ENCODE measurements at regions not wholly inside any gene's neighbourhood (a gene's known extent, or its start where the extent isn't known, plus 50 kb on each side); places are given as distances from the start of the nearest gene placed in this dataset.

- DNase-seq: no peak
Observed at GRCh38 chr12:24071842-24072241, 122.4 kb upstream of the SOX5 start.

GRCh38 chr12:24069532-24070395 lies 120.3 kb upstream of the SOX5 start:
- DNase-seq: no peak

GRCh38 chr12:24066865-24067264 lies 117.4 kb upstream of the SOX5 start:
- no peak for DNase-seq

- DNase-seq: no peak
Observed at GRCh38 chr12:24066097-24066496, 116.6 kb upstream of the SOX5 start.

GRCh38 chr12:24062642-24063245 lies 113.3 kb upstream of the SOX5 start:
- no peak for DNase-seq

- DNase-seq: no peak
Observed at GRCh38 chr12:24060089-24060488, 110.6 kb upstream of the SOX5 start.

GRCh38 chr12:24057920-24058476 lies 108.5 kb upstream of the SOX5 start:
- DNase-seq: no peak

- no peak for DNase-seq
Observed at GRCh38 chr12:24055747-24056146, 106.3 kb upstream of the SOX5 start.

GRCh38 chr12:24054416-24054815 lies 104.9 kb upstream of the SOX5 start:
- DNase-seq: no peak

GRCh38 chr12:24049728-24050127 lies 100.3 kb upstream of the SOX5 start:
- DNase-seq: no peak

- no peak for DNase-seq
Observed at GRCh38 chr12:24049101-24049500, 99.6 kb upstream of the SOX5 start.

- no peak for DNase-seq
Observed at GRCh38 chr12:24048446-24048845, 99.0 kb upstream of the SOX5 start.

- no peak for DNase-seq
Observed at GRCh38 chr12:24047326-24047725, 97.9 kb upstream of the SOX5 start.

GRCh38 chr12:24045816-24046257 lies 96.4 kb upstream of the SOX5 start:
- no peak for DNase-seq

- no peak for DNase-seq
Observed at GRCh38 chr12:24044941-24045703, 95.7 kb upstream of the SOX5 start.

GRCh38 chr12:24042651-24043050 lies 93.2 kb upstream of the SOX5 start:
- no peak for DNase-seq

- DNase-seq: no peak
Observed at GRCh38 chr12:24039113-24039525, 89.6 kb upstream of the SOX5 start.

GRCh38 chr12:24038211-24038997 lies 88.9 kb upstream of the SOX5 start:
- no peak for DNase-seq

- DNase-seq: no peak
Observed at GRCh38 chr12:24036438-24037216, 87.2 kb upstream of the SOX5 start.

GRCh38 chr12:24034894-24035293 lies 85.4 kb upstream of the SOX5 start:
- DNase-seq: no peak

- DNase-seq: no peak
Observed at GRCh38 chr12:24034160-24034559, 84.7 kb upstream of the SOX5 start.

- DNase-seq: no peak
Observed at GRCh38 chr12:24027352-24027751, 77.9 kb upstream of the SOX5 start.
